Trophoblast cell (in vitro differentiated cells and primary cell): ENCODE measurements at regions not wholly inside any gene's neighbourhood (a gene's known extent, or its start where the extent isn't known, plus 50 kb on each side); places are given as distances from the start of the nearest gene placed in this dataset.

Source experiments
- DNase-seq, 2 donors: peaks; one replicate each; pipeline ENCODE4 v3.0.0-alpha.2; 2016
- H2AFZ ChIP-seq: 2 replicates; pipeline ENCODE4 v1.6.1; 2013; ENCODE audit warnings: low read length, moderate library complexity, mild to moderate bottlenecking; ENCODE audit not compliant: insufficient read depth, poor library complexity
- H2AK5ac ChIP-seq: 2 replicates; pipeline ENCODE4 v1.6.1; 2013; ENCODE audit warnings: mild to moderate bottlenecking, low read length
- H2BK120ac ChIP-seq: 2 replicates; pipeline ENCODE4 v1.6.1; 2013; ENCODE audit warnings: low read length, mild to moderate bottlenecking, moderate library complexity; ENCODE audit not compliant: insufficient read depth, poor library complexity
- H2BK12ac ChIP-seq: 2 replicates; pipeline ENCODE4 v1.6.1; 2013; ENCODE audit warnings: mild to moderate bottlenecking, low read length, moderate library complexity
- H2BK5ac ChIP-seq: 2 replicates; pipeline ENCODE4 v1.6.1; 2013; ENCODE audit warnings: low read length, low read depth, moderate library complexity, mild to moderate bottlenecking; ENCODE audit not compliant: poor library complexity
- H3K14ac ChIP-seq: 2 replicates; pipeline ENCODE4 v1.6.1; 2013; ENCODE audit warnings: mild to moderate bottlenecking, low read length
- H3K18ac ChIP-seq: 2 replicates; pipeline ENCODE4 v1.6.1; 2013; ENCODE audit warnings: mild to moderate bottlenecking, low read length
- H3K23ac ChIP-seq: 2 replicates; pipeline ENCODE4 v1.6.1; 2013; ENCODE audit warnings: low read length
- H3K27ac ChIP-seq: 2 replicates; pipeline ENCODE4 v1.5.1; 2013; ENCODE audit warnings: low read depth, mild to moderate bottlenecking, inconsistent platforms, low read length, moderate library complexity
- H3K27me3 ChIP-seq: 2 replicates; pipeline ENCODE4 v1.6.1; 2013; ENCODE audit warnings: inconsistent platforms, mild to moderate bottlenecking, low read length, moderate library complexity; ENCODE audit not compliant: insufficient read depth
- H3K36me3 ChIP-seq, 2 experiments: 1 replicate in 1 of 2; 2 replicates in 1 of 2; pipeline ENCODE4 v1.6.1; 2013; ENCODE audit warnings: low read length in 2 of 2, mild to moderate bottlenecking in 2 of 2, moderate library complexity in 1 of 2; ENCODE audit not compliant: insufficient read depth in 2 of 2, control insufficient read depth in 1 of 2
- H3K4ac ChIP-seq: 2 replicates; pipeline ENCODE4 v1.6.1; 2013; ENCODE audit warnings: low read depth, mild to moderate bottlenecking, low read length, moderate library complexity
- H3K4me1 ChIP-seq, 2 experiments: 1 replicate in 1 of 2; 2 replicates in 1 of 2; pipeline ENCODE4 v1.6.1; 2013; ENCODE audit warnings: low read length in 2 of 2, mild to moderate bottlenecking in 2 of 2, moderate library complexity in 1 of 2; ENCODE audit not compliant: insufficient read depth in 2 of 2, control insufficient read depth in 1 of 2
- H3K4me2 ChIP-seq: 2 replicates; pipeline ENCODE4 v1.6.1; 2013; ENCODE audit warnings: inconsistent platforms, mild to moderate bottlenecking, low read length, moderate library complexity
- H3K4me3 ChIP-seq: 2 replicates; pipeline ENCODE4 v1.5.1; 2013; ENCODE audit warnings: mild to moderate bottlenecking, low read depth, low read length, inconsistent platforms
- H3K79me1 ChIP-seq: one replicate; pipeline ENCODE4 v1.6.1; 2013; ENCODE audit warnings: low read length
- H3K79me2 ChIP-seq: 2 replicates; pipeline ENCODE4 v1.6.1; 2013; ENCODE audit warnings: low read length, mild to moderate bottlenecking; ENCODE audit not compliant: control insufficient read depth, insufficient read depth, poor library complexity
- H3K9ac ChIP-seq: 2 replicates; pipeline ENCODE4 v1.6.1; 2013; ENCODE audit warnings: mild to moderate bottlenecking, low read length
- H3K9me3 ChIP-seq: 2 replicates; pipeline ENCODE4 v1.6.1; 2013; ENCODE audit warnings: low read depth, mild to moderate bottlenecking, control low read depth, inconsistent platforms, low read length; ENCODE audit not compliant: insufficient read depth
- H4K12ac ChIP-seq: 2 replicates; pipeline ENCODE4 v1.6.1; 2013; ENCODE audit warnings: low read depth, mild to moderate bottlenecking, low read length, moderate library complexity
- H4K8ac ChIP-seq: 2 replicates; pipeline ENCODE4 v1.6.1; 2013; ENCODE audit warnings: low read depth, mild to moderate bottlenecking, low read length, moderate library complexity
- H4K91ac ChIP-seq: one replicate; pipeline ENCODE4 v1.6.1; 2013; ENCODE audit warnings: low read depth, mild to moderate bottlenecking, low read length, moderate library complexity
- WGBS: extraction: QIAGEN DNeasy Blood & Tissue Kit; methylation state at CpG from one replicate; pipeline ENCODE4 v1.1.7; 2013; ENCODE audit warnings: missing lambda C conversion rate; ENCODE audit not compliant: insufficient read length, insufficient coverage; ENCODE audit errors: extremely low coverage; 5-methylcytosine and 5-hydroxymethylcytosine counted together

GRCh38 chr2:200737585-200737984, 74.1 kb upstream of the BZW1 start:
- Histone ChIP-seq H2AK5ac (no peak overlapping the region), H2BK120ac (no peak overlapping the region), H3K79me1 (no peaks in the 10 kb centered on the region), H3K36me3 (no peaks in the 10 kb centered on the region), H4K12ac (no peak overlapping the region), H2AFZ (no peak overlapping the region), H3K27ac (no peak overlapping the region), H3K9me3 (no peaks in the 10 kb centered on the region), H4K91ac (no peak overlapping the region), H3K4me1 (peaks cover 4% of the 10 kb centered on the region in 2 experiments), H3K23ac (no peak overlapping the region), H3K79me2 (no peaks in the 10 kb centered on the region), H2BK5ac (no peak overlapping the region), H3K4me3 (no peak overlapping the region), H3K4ac (no peak overlapping the region), H3K27me3 (no peaks in the 10 kb centered on the region), H4K8ac (no peak overlapping the region), H3K4me2 (no peak overlapping the region), H3K14ac (no peak overlapping the region), H2BK12ac (no peak overlapping the region), H3K18ac (no peak overlapping the region), H3K9ac (no peak overlapping the region)
- no CpG with 5 or more reads among the region's 4 CpGs for WGBS
- no peak for DNase-seq

GRCh38 chr2:200738590-200738989, 73.1 kb upstream of the BZW1 start:
- Histone ChIP-seq H3K36me3 (no peaks in the 10 kb centered on the region), H3K14ac (no peak overlapping the region), H3K79me1 (no peaks in the 10 kb centered on the region), H3K27ac (no peak overlapping the region), H2AK5ac (no peak overlapping the region), H2BK120ac (no peak overlapping the region), H3K27me3 (no peaks in the 10 kb centered on the region), H3K23ac (no peak overlapping the region), H4K8ac (no peak overlapping the region), H3K4ac (no peak overlapping the region), H4K91ac (no peak overlapping the region), H3K9me3 (no peaks in the 10 kb centered on the region), H2AFZ (no peak overlapping the region), H2BK12ac (no peak overlapping the region), H3K18ac (no peak overlapping the region), H3K79me2 (no peaks in the 10 kb centered on the region), H2BK5ac (no peak overlapping the region), H3K4me1 (peaks cover 4% of the 10 kb centered on the region in 2 experiments), H3K9ac (no peak overlapping the region), H3K4me2 (no peak overlapping the region), H3K4me3 (no peak overlapping the region), H4K12ac (no peak overlapping the region)
- no peak for DNase-seq
- no CpG with 5 or more reads among the region's 7 CpGs for WGBS

- Histone ChIP-seq H3K18ac (no peak overlapping the region), H3K9me3 (peaks cover 2% of the 10 kb centered on the region), H3K79me2 (no peaks in the 10 kb centered on the region), H3K27ac (no peak overlapping the region), H2BK5ac (no peak overlapping the region), H3K27me3 (no peaks in the 10 kb centered on the region), H3K4me1 (peaks cover 9 to 11% of the 10 kb centered on the region in 2 experiments), H3K36me3 (no peaks in the 10 kb centered on the region), H3K4me2 (no peak overlapping the region), H3K79me1 (peaks cover 2% of the 10 kb centered on the region), H4K12ac (no peak overlapping the region), H4K91ac (no peak overlapping the region), H3K14ac (no peak overlapping the region), H2BK120ac (no peak overlapping the region), H3K4me3 (no peak overlapping the region), H4K8ac (no peak overlapping the region), H3K23ac (no peak overlapping the region), H3K9ac (no peak overlapping the region), H2AK5ac (no peak overlapping the region), H2BK12ac (no peak overlapping the region), H2AFZ (no peak overlapping the region), H3K4ac (no peak overlapping the region)
- WGBS, result no CpG with 5 or more reads among the region's 6 CpGs
- no peak for DNase-seq
These were observed 70.8 kb upstream of the BZW1 start for GRCh38 chr2:200740907-200741306.

GRCh38 chr2:200741468-200742202, 70.1 kb upstream of the BZW1 start:
- Histone ChIP-seq H3K23ac (no peak overlapping the region), H4K91ac (no peak overlapping the region), H2BK5ac (no peak overlapping the region), H3K27ac (no peak overlapping the region), H2BK12ac (no peak overlapping the region), H3K9me3 (peaks cover 2% of the 10 kb centered on the region), H3K4me3 (no peak overlapping the region), H3K4me1 (peaks cover 14 to 17% of the 10 kb centered on the region in 2 experiments), H3K4me2 (no peak overlapping the region), H3K36me3 (no peaks in the 10 kb centered on the region), H2AK5ac (no peak overlapping the region), H3K14ac (no peak overlapping the region), H4K8ac (no peak overlapping the region), H3K9ac (no peak overlapping the region), H4K12ac (no peak overlapping the region), H3K4ac (no peak overlapping the region), H3K27me3 (no peaks in the 10 kb centered on the region), H3K79me1 (peaks cover 4% of the 10 kb centered on the region), H2AFZ (peak overlapping the region; percentile 3), H3K79me2 (no peaks in the 10 kb centered on the region), H2BK120ac (no peak overlapping the region), H3K18ac (no peak overlapping the region)
- WGBS, result no CpG with 5 or more reads among the region's 8 CpGs
- no peak for DNase-seq
